ENCODE measurements at regions not wholly inside any gene's neighbourhood (a gene's known extent, or its start where the extent isn't known, plus 50 kb on each side); places are given as distances from the start of the nearest gene placed in this dataset.

DNA sequence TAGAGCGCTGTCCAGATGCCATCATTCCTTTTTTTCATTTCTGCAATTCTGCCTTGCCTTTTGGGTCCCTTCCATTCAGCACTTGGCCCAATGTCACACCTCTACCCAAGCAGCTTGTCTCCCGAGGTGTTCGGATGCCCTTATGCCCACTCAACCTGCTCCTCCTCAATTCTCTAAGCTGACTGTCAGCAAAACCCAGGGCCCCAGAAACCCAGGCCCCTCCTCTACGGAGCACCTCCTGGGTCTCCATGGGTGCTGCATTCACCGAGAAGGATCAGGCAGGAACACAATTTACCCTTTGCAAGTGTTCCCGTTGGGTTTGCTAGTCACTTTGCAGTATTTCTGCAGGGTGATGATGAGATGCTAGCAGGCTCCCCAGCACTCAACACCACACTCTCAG lies 86.7 kb upstream of the RAB6C start:
- Histone ChIP-seq H3K4me1 (ENCODE audit: control insufficient read depth, insufficient read depth, low read length) (no peaks in the 10 kb centered on the region), H3K4me3 (ENCODE audit: insufficient read depth, low read depth, low read length) (no peak overlapping the region), H3K27me3 (ENCODE audit: control insufficient read depth, insufficient read depth, low read length, poor library complexity, severe bottlenecking) (no peaks in the 10 kb centered on the region), H3K9me3 (ENCODE audit: control insufficient read depth, low read length) (no peaks in the 10 kb centered on the region), H3K36me3 (ENCODE audit: control insufficient read depth, insufficient read depth, low read length) (no peaks in the 10 kb centered on the region), H3K27ac (ENCODE audit: insufficient read depth, low read depth, low read length, poor library complexity, severe bottlenecking) (no peak overlapping the region)
- WGBS, 2 experiments, result 92 to 93% methylated on average over 6 of the region's 6 CpGs

DNA sequence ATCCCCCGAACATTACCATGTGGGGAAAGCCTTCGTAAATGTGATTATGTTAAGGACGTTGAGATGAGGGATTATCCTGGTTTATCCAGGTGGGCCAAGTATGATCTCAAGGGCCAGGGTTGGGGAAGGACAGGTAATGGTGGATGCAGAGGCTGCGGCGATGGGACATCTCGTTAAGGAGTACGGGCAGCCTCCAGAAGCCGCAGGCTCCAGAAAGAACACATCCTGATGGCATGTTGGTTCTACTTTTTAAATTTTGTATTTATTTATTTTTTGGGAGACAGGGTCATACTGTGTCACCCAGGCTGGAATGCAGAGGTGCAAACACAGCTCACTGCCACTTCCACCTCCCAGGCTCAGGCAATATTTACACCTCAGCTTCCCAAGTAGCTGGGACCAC lies 86.2 kb upstream of the RAB6C start:
- H3K36me3 ChIP-seq (ENCODE audit: control insufficient read depth, insufficient read depth, low read length), result no peaks in the 10 kb centered on the region
- H3K4me3 ChIP-seq (ENCODE audit: insufficient read depth, low read depth, low read length), result no peak overlapping the region
- no peaks in the 10 kb centered on the region for H3K4me1 ChIP-seq (ENCODE audit: control insufficient read depth, insufficient read depth, low read length)
- no peak overlapping the region for H3K27ac ChIP-seq (ENCODE audit: insufficient read depth, low read depth, low read length, poor library complexity, severe bottlenecking)
- no peaks in the 10 kb centered on the region for H3K9me3 ChIP-seq (ENCODE audit: control insufficient read depth, low read length)
- H3K27me3 ChIP-seq (ENCODE audit: control insufficient read depth, insufficient read depth, low read length, poor library complexity, severe bottlenecking), result no peaks in the 10 kb centered on the region
- 87 to 88% methylated on average over 8 of the region's 8 CpGs for WGBS, 2 experiments

DNA sequence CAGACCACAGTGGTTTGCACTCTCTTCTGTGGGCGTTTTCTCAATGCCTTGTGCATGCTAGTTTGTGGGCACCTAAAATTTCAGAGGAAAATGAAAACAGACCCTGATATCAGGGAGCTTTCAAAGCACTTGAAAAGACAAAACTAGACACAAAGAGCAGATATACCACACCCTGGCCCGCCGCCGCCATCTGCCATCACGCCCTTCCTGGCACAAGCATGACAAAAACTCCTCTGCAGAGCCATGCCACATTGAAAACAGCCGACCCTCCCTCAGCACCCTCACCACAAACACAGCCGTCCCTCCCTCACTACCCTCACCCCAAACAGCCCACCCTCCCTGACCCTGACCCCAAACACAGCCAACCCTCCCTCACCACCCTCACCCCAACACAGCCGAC lies 84.8 kb upstream of the RAB6C start:
- no peaks in the 10 kb centered on the region for H3K4me1 ChIP-seq (ENCODE audit: control insufficient read depth, insufficient read depth, low read length)
- WGBS, 2 experiments, result 88 to 93% methylated on average over 8 of the region's 8 CpGs
- no peaks in the 10 kb centered on the region for H3K9me3 ChIP-seq (ENCODE audit: control insufficient read depth, low read length)
- no peaks in the 10 kb centered on the region for H3K36me3 ChIP-seq (ENCODE audit: control insufficient read depth, insufficient read depth, low read length)
- H3K27me3 ChIP-seq (ENCODE audit: control insufficient read depth, insufficient read depth, low read length, poor library complexity, severe bottlenecking), result no peaks in the 10 kb centered on the region
- H3K27ac ChIP-seq (ENCODE audit: insufficient read depth, low read depth, low read length, poor library complexity, severe bottlenecking), result no peak overlapping the region
- H3K4me3 ChIP-seq (ENCODE audit: insufficient read depth, low read depth, low read length), result no peak overlapping the region

DNA sequence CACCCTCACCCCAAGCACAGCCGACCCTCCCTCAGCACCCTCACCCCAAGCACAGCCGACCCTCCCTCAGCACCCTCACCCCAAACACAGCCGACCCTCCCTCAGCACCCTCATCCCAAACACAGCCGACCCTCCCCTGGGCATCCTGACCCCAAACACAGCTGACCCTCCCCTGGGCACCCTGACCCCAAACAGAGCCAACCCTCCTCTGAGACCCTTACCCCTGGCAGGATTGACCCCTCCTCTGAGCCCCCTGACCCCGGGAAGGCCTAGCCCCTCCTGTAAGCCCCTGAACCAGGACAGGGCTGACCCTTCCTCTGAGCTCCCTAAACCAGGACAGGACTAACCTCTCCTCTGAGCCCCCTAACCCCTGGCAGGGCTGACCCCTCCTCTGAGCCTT lies 84.4 kb upstream of the RAB6C start:
- Histone ChIP-seq H3K27ac (ENCODE audit: insufficient read depth, low read depth, low read length, poor library complexity, severe bottlenecking) (no peak overlapping the region), H3K4me3 (ENCODE audit: insufficient read depth, low read depth, low read length) (no peak overlapping the region), H3K36me3 (ENCODE audit: control insufficient read depth, insufficient read depth, low read length) (no peaks in the 10 kb centered on the region), H3K9me3 (ENCODE audit: control insufficient read depth, low read length) (no peaks in the 10 kb centered on the region), H3K4me1 (ENCODE audit: control insufficient read depth, insufficient read depth, low read length) (no peaks in the 10 kb centered on the region), H3K27me3 (ENCODE audit: control insufficient read depth, insufficient read depth, low read length, poor library complexity, severe bottlenecking) (no peaks in the 10 kb centered on the region)
- WGBS, 2 experiments, result 83 to 93% methylated on average over 4 of the region's 5 CpGs

DNA sequence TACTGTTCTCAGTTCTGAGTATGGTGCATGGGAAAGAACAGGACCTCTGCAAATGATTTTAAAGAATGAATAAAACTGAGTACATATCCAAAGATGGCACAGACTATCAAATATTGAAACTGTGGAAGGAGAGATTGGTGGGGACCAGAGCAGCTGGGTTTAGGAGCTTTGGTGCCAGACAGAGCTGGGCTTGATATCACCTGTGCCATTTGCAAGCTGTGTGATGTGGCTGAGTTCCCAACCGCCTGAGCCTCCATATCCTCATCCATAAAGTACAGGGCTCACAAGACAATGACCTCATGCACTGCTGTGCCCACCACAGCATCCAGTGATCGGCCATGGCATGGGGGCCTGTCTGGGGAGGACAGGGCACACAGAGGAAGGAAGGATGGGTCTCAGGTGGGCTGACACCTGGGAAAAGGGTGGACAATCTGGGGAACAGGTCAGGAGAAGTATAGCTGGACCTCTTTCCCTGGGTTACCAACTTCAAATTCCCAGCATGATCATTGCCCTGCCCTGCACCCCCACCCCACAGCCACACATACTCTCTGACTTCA lies 83.9 kb upstream of the RAB6C start:
- WGBS, 2 experiments, result 93 to 94% methylated on average over 2 of the region's 2 CpGs
- Histone ChIP-seq H3K4me1 (ENCODE audit: control insufficient read depth, insufficient read depth, low read length) (no peaks in the 10 kb centered on the region), H3K27me3 (ENCODE audit: control insufficient read depth, insufficient read depth, low read length, poor library complexity, severe bottlenecking) (no peaks in the 10 kb centered on the region), H3K36me3 (ENCODE audit: control insufficient read depth, insufficient read depth, low read length) (no peaks in the 10 kb centered on the region), H3K27ac (ENCODE audit: insufficient read depth, low read depth, low read length, poor library complexity, severe bottlenecking) (no peak overlapping the region), H3K4me3 (ENCODE audit: insufficient read depth, low read depth, low read length) (no peak overlapping the region), H3K9me3 (ENCODE audit: control insufficient read depth, low read length) (no peaks in the 10 kb centered on the region)

DNA sequence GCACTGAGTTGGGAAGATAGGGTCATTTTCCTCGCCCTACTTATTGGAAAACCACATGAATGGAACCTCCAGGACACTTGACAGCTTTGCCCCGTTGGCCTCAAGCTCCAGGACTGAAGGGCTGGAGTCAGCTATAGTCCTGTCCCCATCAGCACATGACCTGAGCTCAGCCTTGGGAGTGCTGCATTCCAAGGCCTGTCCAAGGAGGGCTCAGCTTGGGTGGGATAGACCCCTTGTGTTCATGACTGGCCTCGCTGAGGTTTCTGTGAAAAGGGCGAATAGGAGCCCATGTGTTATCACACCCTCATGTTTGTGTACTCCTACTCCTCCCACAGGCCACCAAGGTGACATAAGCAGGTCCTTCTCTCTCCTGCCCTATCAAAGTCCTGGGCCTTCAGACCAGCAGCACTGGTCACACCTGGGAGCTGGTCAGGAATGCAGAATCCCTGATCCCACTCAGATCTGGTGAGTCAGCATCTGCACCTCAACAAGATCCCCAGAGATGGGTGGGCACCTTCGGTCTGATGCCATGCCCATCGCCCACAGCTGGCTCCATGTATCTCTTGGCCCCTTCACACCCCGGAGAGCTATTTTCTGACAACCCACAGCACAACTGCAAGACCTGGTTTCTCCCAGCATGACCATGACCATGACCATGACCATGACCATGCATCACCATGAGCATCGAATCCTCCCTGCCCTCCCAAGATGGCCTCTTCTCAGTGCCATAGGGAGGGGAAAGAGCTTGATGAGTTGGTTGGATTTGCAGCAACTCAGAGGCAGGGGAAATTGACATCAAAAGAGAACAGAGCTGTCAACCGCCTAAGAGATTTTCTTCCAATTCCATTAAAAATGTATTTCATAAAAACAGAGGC lies 83.0 kb upstream of the RAB6C start:
- Histone ChIP-seq H3K36me3 (ENCODE audit: control insufficient read depth, insufficient read depth, low read length) (no peaks in the 10 kb centered on the region), H3K27ac (ENCODE audit: insufficient read depth, low read depth, low read length, poor library complexity, severe bottlenecking) (no peak overlapping the region), H3K4me3 (ENCODE audit: insufficient read depth, low read depth, low read length) (no peak overlapping the region), H3K9me3 (ENCODE audit: control insufficient read depth, low read length) (no peaks in the 10 kb centered on the region), H3K27me3 (ENCODE audit: control insufficient read depth, insufficient read depth, low read length, poor library complexity, severe bottlenecking) (no peaks in the 10 kb centered on the region), H3K4me1 (ENCODE audit: control insufficient read depth, insufficient read depth, low read length) (no peaks in the 10 kb centered on the region)
- 86 to 87% methylated on average over 9 of the region's 9 CpGs for WGBS, 2 experiments

DNA sequence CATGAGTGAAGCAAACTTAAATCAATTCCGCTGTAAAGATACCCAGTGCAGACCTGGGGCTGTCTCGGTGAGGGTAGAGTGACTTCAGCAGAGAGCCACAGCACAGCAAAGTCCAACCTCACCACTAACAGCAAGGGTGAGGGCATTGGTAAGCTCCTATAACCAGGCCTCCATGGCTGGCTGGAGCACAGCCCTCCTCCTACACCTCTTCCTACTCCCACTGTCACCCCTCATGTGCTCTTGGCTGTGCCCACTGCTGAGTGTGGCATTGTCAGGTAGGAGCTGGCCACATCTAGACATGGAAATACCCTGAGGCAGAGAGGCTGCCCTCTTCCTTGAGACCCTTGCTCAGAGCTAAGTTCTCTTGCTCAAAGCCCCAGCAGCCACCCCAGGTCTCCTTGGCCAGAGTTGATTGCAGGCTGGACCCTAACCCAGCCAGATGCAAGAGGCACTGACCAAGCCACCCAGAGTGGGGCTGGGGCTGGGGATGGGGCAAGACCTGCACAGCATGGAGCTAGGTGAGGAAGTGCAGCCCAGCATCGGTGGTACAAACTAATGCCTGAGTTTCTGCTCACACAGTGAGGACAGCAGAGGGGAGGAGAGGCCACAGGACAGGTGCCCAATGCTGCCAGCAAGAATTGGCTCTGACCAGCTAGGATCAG lies 77.6 kb upstream of the RAB6C start:
- Histone ChIP-seq H3K27ac (ENCODE audit: insufficient read depth, low read depth, low read length, poor library complexity, severe bottlenecking) (no peak overlapping the region), H3K36me3 (ENCODE audit: control insufficient read depth, insufficient read depth, low read length) (no peaks in the 10 kb centered on the region), H3K4me3 (ENCODE audit: insufficient read depth, low read depth, low read length) (no peak overlapping the region), H3K9me3 (ENCODE audit: control insufficient read depth, low read length) (no peaks in the 10 kb centered on the region), H3K27me3 (ENCODE audit: control insufficient read depth, insufficient read depth, low read length, poor library complexity, severe bottlenecking) (no peaks in the 10 kb centered on the region), H3K4me1 (ENCODE audit: control insufficient read depth, insufficient read depth, low read length) (no peaks in the 10 kb centered on the region)
- WGBS, 2 experiments, result 89 to 93% methylated on average over 3 of the region's 3 CpGs

DNA sequence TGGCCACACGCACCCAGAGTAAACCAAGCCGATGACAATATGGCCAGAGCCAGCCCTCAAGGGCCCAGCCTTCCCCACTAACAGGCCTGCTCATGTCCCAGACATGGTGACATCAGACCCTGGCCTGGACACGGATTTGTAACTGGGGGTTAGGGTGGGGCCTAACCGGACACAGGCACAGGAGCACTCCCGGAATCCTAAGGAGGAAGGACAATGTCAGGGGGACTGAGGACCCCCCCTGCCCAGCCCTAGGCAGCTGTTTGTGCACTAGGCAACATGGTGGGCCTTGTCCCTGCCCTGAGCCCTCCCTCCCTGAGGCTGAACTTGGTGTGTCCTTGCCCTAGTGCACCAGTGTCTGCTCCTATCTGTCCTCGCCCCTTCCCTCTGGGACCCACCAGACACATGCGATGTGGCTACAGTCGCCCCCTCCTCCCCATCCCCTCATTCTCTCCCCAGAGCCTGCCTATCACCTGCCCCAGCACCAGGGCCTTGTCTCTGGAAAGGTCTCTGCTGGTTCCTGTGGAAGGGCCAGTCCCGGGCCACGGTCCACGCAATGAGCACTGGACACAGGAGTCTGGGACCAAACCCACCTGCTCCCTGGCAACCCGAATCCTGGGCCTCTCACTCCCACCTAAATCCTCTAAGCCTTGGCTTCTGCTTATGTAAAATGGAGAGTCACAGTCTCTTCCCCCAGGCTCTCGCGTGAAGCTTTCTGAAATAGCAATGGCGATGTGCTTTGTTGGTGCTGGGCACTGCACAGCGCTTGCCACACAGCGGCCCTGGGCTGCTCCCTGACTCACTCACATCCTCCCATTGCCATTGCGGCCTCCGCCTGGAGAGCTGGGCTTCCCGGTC lies 76.5 kb upstream of the RAB6C start:
- H3K9me3 ChIP-seq (ENCODE audit: control insufficient read depth, low read length), result no peaks in the 10 kb centered on the region
- H3K27ac ChIP-seq (ENCODE audit: insufficient read depth, low read depth, low read length, poor library complexity, severe bottlenecking), result no peak overlapping the region
- H3K27me3 ChIP-seq (ENCODE audit: control insufficient read depth, insufficient read depth, low read length, poor library complexity, severe bottlenecking), result no peaks in the 10 kb centered on the region
- H3K4me1 ChIP-seq (ENCODE audit: control insufficient read depth, insufficient read depth, low read length), result no peaks in the 10 kb centered on the region
- 92 to 93% methylated on average over 20 of the region's 20 CpGs for WGBS, 2 experiments
- H3K36me3 ChIP-seq (ENCODE audit: control insufficient read depth, insufficient read depth, low read length), result no peaks in the 10 kb centered on the region
- no peak overlapping the region for H3K4me3 ChIP-seq (ENCODE audit: insufficient read depth, low read depth, low read length)

DNA sequence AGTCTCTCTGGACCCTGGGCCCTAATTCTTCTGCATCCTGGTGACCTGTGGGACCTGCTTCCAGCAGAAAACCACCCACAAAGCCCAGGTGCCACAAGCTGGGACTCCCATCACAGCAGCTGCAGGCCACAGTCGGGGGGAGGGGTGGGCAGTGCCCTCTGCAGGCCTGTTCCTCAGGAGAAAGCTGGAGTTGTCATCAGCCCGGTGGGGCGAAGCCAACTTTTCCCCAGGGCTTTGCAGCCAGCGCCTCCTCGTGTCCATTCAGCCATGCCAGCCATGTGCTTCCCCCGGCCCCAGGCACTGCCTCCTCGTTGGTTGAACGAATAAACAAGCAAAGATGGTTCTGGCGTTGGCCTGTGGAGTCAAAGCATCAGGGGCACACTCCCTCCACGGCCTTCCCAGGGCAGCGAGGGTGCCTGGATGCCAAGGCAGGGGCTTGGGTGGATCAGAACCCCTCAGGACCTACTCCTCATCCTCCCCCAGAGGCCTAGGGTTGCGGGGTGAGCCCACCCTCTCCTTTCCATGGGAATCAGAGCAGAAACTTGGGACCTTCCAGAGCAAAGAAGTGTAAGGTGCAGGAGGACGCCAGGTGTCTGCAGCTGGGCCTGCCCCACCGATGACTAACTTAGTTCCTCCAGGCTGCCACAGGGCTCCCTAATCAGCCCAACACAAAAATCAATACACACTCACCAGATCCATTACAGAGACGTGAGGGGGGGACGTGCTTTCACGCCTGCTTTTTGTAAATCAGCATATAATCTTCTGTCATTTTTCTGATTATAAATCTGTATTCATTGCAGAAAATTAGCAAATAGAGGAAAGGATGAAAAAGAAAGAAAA lies 75.7 kb upstream of the RAB6C start:
- Histone ChIP-seq H3K4me1 (ENCODE audit: control insufficient read depth, insufficient read depth, low read length) (no peaks in the 10 kb centered on the region), H3K4me3 (ENCODE audit: insufficient read depth, low read depth, low read length) (no peak overlapping the region), H3K27ac (ENCODE audit: insufficient read depth, low read depth, low read length, poor library complexity, severe bottlenecking) (no peak overlapping the region), H3K9me3 (ENCODE audit: control insufficient read depth, low read length) (no peaks in the 10 kb centered on the region), H3K36me3 (ENCODE audit: control insufficient read depth, insufficient read depth, low read length) (no peaks in the 10 kb centered on the region), H3K27me3 (ENCODE audit: control insufficient read depth, insufficient read depth, low read length, poor library complexity, severe bottlenecking) (no peaks in the 10 kb centered on the region)
- 87 to 88% methylated on average over 15 to 17 of the region's 17 CpGs for WGBS, 2 experiments
